DMS153 (cell line): ENCODE measurements at regions not wholly inside any gene's neighbourhood (a gene's known extent, or its start where the extent isn't known, plus 50 kb on each side); places are given as distances from the start of the nearest gene placed in this dataset.

Experiments
- DNase-seq: peaks from one replicate; lab custom pipeline; 2025; lab: John Stamatoyannopoulos, UW

DNA sequence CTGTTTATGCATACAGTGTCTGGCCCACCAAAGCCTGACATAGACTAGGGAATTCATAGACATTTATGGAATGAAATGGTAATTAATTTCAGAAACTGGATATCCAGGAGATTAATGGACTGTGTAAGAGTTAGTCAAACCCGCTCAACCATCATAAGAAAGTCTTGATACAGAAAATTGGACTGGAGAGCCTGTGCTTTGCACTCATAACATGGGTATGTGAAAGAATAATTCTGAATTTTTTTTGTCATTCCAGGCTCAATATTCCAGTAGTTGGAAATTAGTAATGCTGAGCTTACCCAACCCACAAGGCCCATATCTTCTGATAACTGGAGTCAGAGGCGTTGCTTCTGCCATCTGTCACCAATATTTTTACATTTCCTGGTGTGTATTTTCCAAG is 799.7 kb upstream of the IGFBP3 start:
- DNase-seq: no peak

DNA sequence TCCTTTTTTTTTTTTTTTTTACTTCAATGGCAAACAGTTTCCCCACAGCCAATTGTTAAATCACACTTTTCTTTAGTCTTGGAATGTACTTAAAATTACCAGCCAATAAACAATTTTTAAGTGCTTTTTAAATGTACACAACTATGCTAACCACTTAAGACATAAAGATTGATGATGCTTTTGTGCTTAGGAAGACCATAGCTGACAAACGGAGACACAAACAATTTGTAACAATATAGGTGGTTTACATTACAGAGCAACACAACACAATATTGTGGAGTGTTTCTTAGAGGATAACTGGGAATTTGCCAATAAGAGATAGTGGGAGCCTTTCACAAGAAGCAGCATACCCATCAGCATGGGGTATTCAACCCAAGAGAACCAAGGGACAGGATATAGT is 798.5 kb upstream of the IGFBP3 start:
- DNase-seq: no peak

DNA sequence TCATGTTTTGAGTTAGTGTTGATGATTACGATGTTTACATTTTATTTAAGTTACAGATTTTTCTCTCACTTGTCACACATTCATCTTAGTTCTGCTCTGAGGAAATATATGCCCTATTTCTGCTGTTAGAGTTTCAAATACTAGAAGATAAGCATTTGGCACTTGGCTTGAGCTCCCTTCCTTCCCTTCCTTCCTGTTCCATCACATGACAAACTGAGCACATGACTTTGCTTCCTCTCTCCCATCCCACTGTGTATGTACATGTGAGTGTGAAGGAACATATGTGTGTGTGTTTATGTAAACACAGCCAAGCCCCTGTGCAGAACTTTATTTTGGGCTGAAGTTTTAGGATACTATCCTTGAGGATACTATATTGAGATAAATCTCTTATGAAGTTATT is 795.9 kb upstream of the IGFBP3 start:
- no peak for DNase-seq

DNA sequence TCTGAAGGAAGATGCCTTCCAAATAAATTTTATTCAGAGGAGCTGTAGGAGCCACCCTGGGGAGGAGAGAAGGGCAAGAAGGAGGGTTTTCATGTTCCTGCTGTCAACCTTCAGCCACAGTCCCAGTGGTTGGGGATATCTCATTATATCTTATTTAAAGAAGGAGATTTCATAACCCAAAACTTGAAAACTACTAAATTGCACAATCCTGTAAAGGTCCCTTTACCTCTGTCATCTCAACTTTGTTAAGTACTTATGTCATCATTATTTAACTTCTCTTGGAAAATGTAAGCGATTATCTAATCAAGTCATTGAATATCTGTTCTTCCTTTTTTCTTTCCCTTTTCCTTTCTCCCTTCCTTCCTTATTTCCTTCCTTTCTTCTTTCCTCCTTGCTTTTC is 794.5 kb upstream of the IGFBP3 start:
- no peak for DNase-seq

- no peak for DNase-seq
Observed at GRCh38 chr7:46714904-46715303, 793.8 kb upstream of the IGFBP3 start.

- DNase-seq: no peak
Observed at GRCh38 chr7:46713868-46714596, 793.0 kb upstream of the IGFBP3 start.

DNA sequence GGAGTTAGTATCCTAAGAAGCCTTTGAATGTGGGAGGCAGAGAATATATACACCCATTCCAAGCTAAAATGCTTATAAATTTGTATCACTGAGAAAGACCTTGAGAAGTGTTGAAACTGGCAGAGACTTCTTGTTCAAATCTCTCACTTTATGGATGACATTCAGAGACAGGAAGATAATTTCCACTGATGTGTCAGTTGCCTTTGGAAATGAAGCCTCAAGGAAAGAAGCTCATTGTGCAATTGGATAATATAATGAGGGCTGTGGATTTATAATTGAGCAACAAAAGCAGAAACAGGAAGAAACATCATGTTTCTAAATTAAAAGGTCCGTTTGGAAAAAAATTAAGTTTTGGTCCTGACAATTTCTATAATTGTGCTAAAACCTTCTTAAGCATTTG is 789.9 kb upstream of the IGFBP3 start:
- no peak for DNase-seq

DNA sequence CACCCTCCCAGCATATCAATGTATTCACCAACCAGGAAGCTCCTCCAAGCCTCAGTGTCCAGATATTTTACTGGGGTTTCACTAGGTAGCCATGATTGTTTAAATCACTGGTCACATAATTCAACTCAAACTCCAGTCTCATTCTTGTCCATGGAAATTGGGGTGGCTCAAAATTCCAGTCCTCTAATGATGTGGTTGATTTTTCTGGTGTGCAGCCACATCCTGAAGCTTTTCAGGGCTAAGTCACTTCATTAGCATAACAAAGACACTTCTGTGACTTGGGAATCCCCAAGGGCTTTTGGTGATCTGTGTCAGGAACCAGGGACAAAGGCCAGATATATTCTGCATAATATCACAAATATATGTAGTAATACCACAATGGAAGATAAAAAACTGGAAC is 786.9 kb upstream of the IGFBP3 start:
- no peak for DNase-seq

DNA sequence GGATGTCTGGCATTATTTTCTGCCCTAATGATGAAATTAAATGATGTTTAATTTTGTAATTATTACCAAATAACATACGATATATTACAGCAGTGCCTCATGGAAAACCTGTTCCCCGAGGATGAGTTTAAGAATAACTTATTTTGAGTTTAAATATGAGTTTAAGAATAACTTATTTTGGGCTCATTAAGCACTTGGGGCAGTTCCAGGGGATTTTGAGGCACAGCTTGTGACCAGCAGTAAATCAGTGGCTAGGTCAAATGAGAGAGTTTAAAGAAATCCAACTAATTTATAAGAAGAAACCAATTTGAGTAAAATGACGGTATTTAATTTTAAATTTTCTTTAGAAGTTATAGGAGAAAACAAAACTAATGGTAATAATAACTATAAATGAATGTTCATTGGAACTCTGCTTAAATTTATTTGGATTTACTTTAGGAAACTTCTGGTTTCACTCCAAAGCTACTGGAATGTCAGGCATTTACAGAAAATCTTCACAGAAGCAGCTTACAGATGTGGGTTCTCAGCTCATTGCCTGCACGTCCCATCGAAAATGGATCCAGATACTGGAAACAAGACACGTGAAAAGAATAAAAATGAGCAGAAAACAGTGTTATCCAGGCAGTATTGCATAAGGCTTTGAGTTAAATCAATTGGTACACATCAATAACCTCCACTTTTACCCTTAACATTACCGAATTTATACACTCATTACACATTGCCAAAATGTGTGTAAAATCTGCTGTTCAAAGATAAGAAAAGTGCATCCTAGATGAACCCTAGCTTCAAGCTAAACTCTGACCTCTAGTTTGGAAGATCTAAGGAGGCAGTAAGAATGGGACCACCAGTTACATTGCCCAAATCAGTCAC is 784.5 kb upstream of the IGFBP3 start:
- no peak for DNase-seq

- DNase-seq: no peak
Observed at GRCh38 chr7:46696741-46697140, 775.7 kb upstream of the IGFBP3 start.

DNA sequence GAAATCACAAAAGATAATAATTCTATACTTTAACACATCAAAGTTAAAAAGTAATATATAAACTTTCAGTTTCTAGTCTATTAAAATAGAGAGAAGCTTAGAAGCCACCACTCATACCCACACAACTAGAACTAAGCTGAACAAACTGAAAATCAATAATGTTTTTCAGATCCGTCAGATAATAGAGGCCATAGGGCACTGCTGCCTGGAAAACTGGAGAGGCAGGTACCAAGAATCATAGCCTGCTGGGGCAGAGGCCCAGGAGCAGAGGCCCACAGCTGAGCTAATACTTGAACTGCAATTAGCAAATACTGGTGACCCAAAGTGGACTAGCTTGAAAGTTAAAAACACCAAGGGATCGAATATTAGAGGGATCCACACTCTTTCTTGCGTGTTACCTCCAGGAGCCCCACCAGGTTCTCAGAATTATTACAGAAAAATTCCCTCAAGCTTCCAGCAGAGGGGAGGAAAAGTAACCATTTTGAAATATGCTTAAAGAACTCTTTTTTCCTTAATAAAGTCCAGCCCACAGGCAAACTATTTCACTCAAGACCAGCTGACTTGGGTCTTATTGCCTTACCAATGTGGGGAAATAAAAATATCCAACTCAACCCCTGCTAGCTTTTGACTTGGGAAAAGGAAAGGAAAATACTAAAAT is 774.1 kb upstream of the IGFBP3 start:
- DNase-seq: no peak

- DNase-seq: no peak
Observed at GRCh38 chr7:46694058-46694457, 773.0 kb upstream of the IGFBP3 start.

DNA sequence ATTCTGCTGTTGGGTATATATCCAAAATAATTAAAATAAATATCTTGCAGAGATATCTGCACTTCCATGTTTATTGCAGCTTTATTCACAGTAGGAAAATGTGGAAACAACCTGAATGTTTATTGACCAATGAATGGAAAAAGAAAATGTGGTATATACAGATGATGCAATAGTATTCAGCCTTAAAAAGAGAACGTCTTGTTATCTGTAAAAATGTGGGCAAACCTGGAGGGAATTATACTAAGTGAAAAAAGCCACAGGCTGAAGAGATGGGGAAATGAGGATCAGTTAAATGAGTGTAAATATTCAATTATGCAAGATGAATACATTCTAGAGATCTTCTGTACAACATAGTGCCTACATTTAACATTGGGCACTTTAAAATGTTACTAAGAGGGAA is 766.1 kb upstream of the IGFBP3 start:
- DNase-seq: no peak

GRCh38 chr7:46685051-46685450 is 764.0 kb upstream of the IGFBP3 start:
- DNase-seq: no peak

GRCh38 chr7:46682836-46683624 is 762.0 kb upstream of the IGFBP3 start:
- no peak for DNase-seq

- no peak for DNase-seq
Observed at GRCh38 chr7:46681865-46682503, 760.9 kb upstream of the IGFBP3 start.

- no peak for DNase-seq
Observed at GRCh38 chr7:46680147-46680546, 759.1 kb upstream of the IGFBP3 start.

GRCh38 chr7:46679671-46680070 is 758.6 kb upstream of the IGFBP3 start:
- DNase-seq: no peak

DNA sequence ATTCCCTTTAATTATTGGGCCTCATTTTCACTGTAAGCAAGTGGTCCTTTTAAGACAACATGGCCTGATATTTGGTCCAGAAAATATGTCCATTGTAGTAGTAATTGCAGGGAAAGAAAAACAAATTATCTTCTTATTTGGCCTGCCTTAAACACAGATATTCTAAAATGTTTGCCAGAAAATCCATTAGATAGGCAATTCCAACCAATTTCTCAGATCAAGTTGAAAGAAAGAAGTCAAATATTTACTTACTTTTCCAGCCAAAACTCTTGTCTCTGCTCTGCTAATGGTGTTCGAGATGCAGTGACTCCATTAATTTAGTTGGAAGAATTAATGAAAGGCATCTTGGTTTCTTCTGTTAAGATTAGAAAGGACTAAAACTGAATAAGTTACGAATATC is 757.3 kb upstream of the IGFBP3 start:
- no peak for DNase-seq

- DNase-seq: no peak
Observed at GRCh38 chr7:46675456-46675855, 754.4 kb upstream of the IGFBP3 start.

DNA sequence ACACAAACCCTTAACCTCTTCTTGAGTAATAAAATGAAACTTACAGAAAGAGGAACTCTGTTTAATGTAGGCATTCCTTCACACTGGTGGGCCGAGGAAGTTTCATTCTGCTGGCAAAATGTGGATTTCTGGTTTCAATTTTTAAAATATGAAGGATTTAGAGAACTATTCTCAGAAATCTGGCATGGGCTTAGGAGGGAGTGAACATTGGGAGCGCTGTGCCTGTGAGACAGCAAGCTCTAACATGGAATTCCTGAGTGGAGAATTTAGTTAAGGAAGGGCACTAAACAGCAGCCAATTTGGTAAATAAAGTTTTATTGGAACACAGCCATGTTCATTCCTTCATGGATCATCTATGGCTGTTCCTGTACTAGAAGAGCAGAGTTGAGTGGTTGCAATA is 751.8 kb upstream of the IGFBP3 start:
- no peak for DNase-seq
